ENCODE measurements at regions not wholly inside any gene's neighbourhood (a gene's known extent, or its start where the extent isn't known, plus 50 kb on each side); places are given as distances from the start of the nearest gene placed in this dataset.

- peaks cover 0 to 4% of the 10 kb centered on the region in 2 experiments for H3K9me3 ChIP-seq (ENCODE audit: control insufficient read depth in 1 of 2, insufficient read depth in 1 of 2, low read length in 2 of 2)
- H3K4me3 Mint-ChIP-seq = no peak overlapping the region
- ATAC-seq (ENCODE audit: poor library complexity) (no peak), DNase-seq (no peak)
- no peaks in the 10 kb centered on the region for H3K27me3 Mint-ChIP-seq
- H3K4me1 ChIP-seq (ENCODE audit: insufficient read depth, low read length) = no peaks in the 10 kb centered on the region
- no peak overlapping the region for H3K27ac Mint-ChIP-seq
- H3K9me3 Mint-ChIP-seq = peaks cover 15% of the 10 kb centered on the region
- CTCF ChIA-PET = no interaction called here
- no peak overlapping the region for H3K4me3 ChIP-seq (ENCODE audit: low read length)
- POLR2A ChIA-PET = no interaction called here
- no peaks in the 10 kb centered on the region for H3K27me3 ChIP-seq (ENCODE audit: control insufficient read depth in 1 of 2, insufficient read depth in 2 of 2, low read length in 2 of 2)
- H3K36me3 Mint-ChIP-seq (ENCODE audit: low read depth) = no peaks in the 10 kb centered on the region
- no peaks in the 10 kb centered on the region for H3K4me1 Mint-ChIP-seq (ENCODE audit: low read depth)
- intact Hi-C loops (cut with DNase I, micrococcal nuclease) = no loop called here
- no peak for TF ChIP-seq CTCF (IDR thresholded peaks at IDR 0.05)
- no peaks in the 10 kb centered on the region for H3K36me3 ChIP-seq (ENCODE audit: insufficient read depth, low read length)
- no peak overlapping the region for H3K27ac ChIP-seq (ENCODE audit: low read depth in 1 of 2, low read length in 2 of 2)
Measured at GRCh38 chr3:191813245-191813644, 352.3 kb downstream of the PYDC2 start.

- no peak overlapping the region for H3K4me3 Mint-ChIP-seq
- no peak overlapping the region for H3K27ac Mint-ChIP-seq
- no peaks in the 10 kb centered on the region for H3K4me1 Mint-ChIP-seq (ENCODE audit: low read depth)
- DNase-seq (no peak), ATAC-seq (ENCODE audit: poor library complexity) (no peak)
- Histone ChIP-seq H3K4me3 (ENCODE audit: low read length) (no peak overlapping the region), H3K9me3 (ENCODE audit: control insufficient read depth in 1 of 2, insufficient read depth in 1 of 2, low read length in 2 of 2) (peaks cover 0 to 4% of the 10 kb centered on the region in 2 experiments), H3K4me1 (ENCODE audit: insufficient read depth, low read length) (no peaks in the 10 kb centered on the region), H3K27me3 (ENCODE audit: control insufficient read depth in 1 of 2, insufficient read depth in 2 of 2, low read length in 2 of 2) (no peaks in the 10 kb centered on the region), H3K27ac (ENCODE audit: low read depth in 1 of 2, low read length in 2 of 2) (no peak overlapping the region), H3K36me3 (ENCODE audit: insufficient read depth, low read length) (no peaks in the 10 kb centered on the region)
- no peak for TF ChIP-seq CTCF (IDR thresholded peaks at IDR 0.05)
- intact Hi-C loops (cut with DNase I, micrococcal nuclease) = no loop called here
- CTCF ChIA-PET = no interaction called here
- H3K9me3 Mint-ChIP-seq = peaks cover 3% of the 10 kb centered on the region
- POLR2A ChIA-PET = no interaction called here
- no peaks in the 10 kb centered on the region for H3K36me3 Mint-ChIP-seq (ENCODE audit: low read depth)
- H3K27me3 Mint-ChIP-seq = no peaks in the 10 kb centered on the region
Measured at GRCh38 chr3:191848818-191849217, 387.9 kb downstream of the PYDC2 start.

- H3K36me3 Mint-ChIP-seq (ENCODE audit: low read depth) = no peaks in the 10 kb centered on the region
- TF ChIP-seq CTCF (IDR thresholded peaks at IDR 0.05) = no peak
- ATAC-seq (ENCODE audit: poor library complexity) (no peak), DNase-seq (no peak)
- H3K27me3 Mint-ChIP-seq = no peaks in the 10 kb centered on the region
- no peaks in the 10 kb centered on the region for H3K36me3 ChIP-seq (ENCODE audit: insufficient read depth, low read length)
- H3K9me3 Mint-ChIP-seq = peaks cover 8% of the 10 kb centered on the region
- no peaks in the 10 kb centered on the region for H3K27me3 ChIP-seq (ENCODE audit: control insufficient read depth in 1 of 2, insufficient read depth in 2 of 2, low read length in 2 of 2)
- no peak overlapping the region for H3K4me3 ChIP-seq (ENCODE audit: low read length)
- ChIA-PET POLR2A (no interaction called here), CTCF (no interaction called here)
- intact Hi-C loops (cut with DNase I, micrococcal nuclease) = no loop called here
- H3K4me1 ChIP-seq (ENCODE audit: insufficient read depth, low read length) = no peaks in the 10 kb centered on the region
- no peak overlapping the region for H3K27ac ChIP-seq (ENCODE audit: low read depth in 1 of 2, low read length in 2 of 2)
- H3K4me3 Mint-ChIP-seq = no peak overlapping the region
- no peak overlapping the region for H3K27ac Mint-ChIP-seq
- H3K4me1 Mint-ChIP-seq (ENCODE audit: low read depth) = no peaks in the 10 kb centered on the region
- H3K9me3 ChIP-seq (ENCODE audit: control insufficient read depth in 1 of 2, insufficient read depth in 1 of 2, low read length in 2 of 2) = no peaks in the 10 kb centered on the region
Measured at GRCh38 chr3:191859531-191859930, 398.6 kb downstream of the PYDC2 start.
